Stomach (tissue), 4 donors: ENCODE measurements at regions not wholly inside any gene's neighbourhood (a gene's known extent, or its start where the extent isn't known, plus 50 kb on each side); places are given as distances from the start of the nearest gene placed in this dataset.
"Not testable (repeated sequence)": the region's sequence is repeated elsewhere in the genome, so short reads cannot be mapped to it uniquely, and the experiment has no call there.

ENCODE experiments used
- CTCF ChIP-seq, 7 experiments: fragments of 450-650 bp in 4 of 7; fragments of 200-600 bp in 3 of 7; sonication (generic) in 3 of 7; IDR thresholded peaks; one replicate each; pipeline ENCODE4 v1.5.1; 2016 to 2019; ENCODE audit warnings: antibody characterized with exemption in 7 of 7, control low read depth in 2 of 7, mild to moderate bottlenecking in 1 of 7
- EP300 ChIP-seq: sonication (generic); formaldehyde crosslinking; IDR thresholded peaks from one replicate; pipeline ENCODE4 v1.6.1; 2017; ENCODE audit warnings: antibody characterized with exemption
- POLR2A ChIP-seq, 4 donors: fragments of 450-650 bp; IDR thresholded peaks; one replicate each; pipeline ENCODE4 v1.6.1; 2016; ENCODE audit warnings: antibody characterized with exemption in 4 of 4, control low read depth in 2 of 4, mild to moderate bottlenecking in 1 of 4, moderate library complexity in 1 of 4
- POLR2AphosphoS5 ChIP-seq, 3 donors: sonication (generic); formaldehyde crosslinking; IDR thresholded peaks; one replicate each; pipeline ENCODE4 v1.6.1; 2016; ENCODE audit warnings: antibody characterized with exemption in 3 of 3

- TF ChIP-seq CTCF (IDR thresholded peaks at IDR 0.05); POLR2AphosphoS5 (IDR thresholded peaks at IDR 0.05); POLR2A (IDR thresholded peaks at IDR 0.05); EP300: not testable (repeated sequence)
Observed at GRCh38 chr2:20502496-20502895, 55.6 kb downstream of the RHOB start.
